ENCODE measurements at regions not wholly inside any gene's neighbourhood (a gene's known extent, or its start where the extent isn't known, plus 50 kb on each side); places are given as distances from the start of the nearest gene placed in this dataset.

GRCh38 chr12:58169826-58170225 is 228.5 kb downstream of the ATP23 start:
- TF ChIP-seq CTCF (IDR thresholded peaks at IDR 0.05; ENCODE audit: low read depth, low read length): no peak
- H3K4me3 ChIP-seq (ENCODE audit: low read depth, low read length): no peak overlapping the region

DNA sequence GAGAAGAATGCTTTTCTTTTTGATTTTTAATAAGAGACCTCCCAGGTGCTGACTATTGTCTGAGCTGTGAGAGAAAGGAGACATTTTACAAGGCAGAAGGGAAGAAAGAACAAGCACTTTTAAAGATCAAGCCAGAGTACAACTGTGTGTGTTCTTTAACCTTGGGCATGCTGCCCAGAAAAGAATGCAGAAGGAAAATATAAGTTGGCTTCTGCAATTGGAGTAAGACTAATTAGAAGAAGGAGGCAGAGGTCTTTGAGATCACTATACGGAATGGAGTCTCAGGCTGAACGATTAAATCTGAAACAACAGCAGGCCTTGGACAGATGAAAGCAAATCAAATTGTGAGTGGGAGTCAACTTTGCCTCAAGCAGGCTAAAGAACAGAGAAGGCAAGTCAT is 230.5 kb downstream of the ATP23 start:
- TF ChIP-seq CTCF (IDR thresholded peaks at IDR 0.05; ENCODE audit: low read depth, low read length): no peak

GRCh38 chr12:58172433-58173073 is 231.2 kb downstream of the ATP23 start:
- H3K4me3 ChIP-seq (ENCODE audit: low read depth, low read length): no peak overlapping the region
- TF ChIP-seq CTCF (IDR thresholded peaks at IDR 0.05; ENCODE audit: low read depth, low read length): no peak

More for the DNA sequence above, 230.5 kb downstream of the ATP23 start:
- H3K4me3 ChIP-seq (ENCODE audit: low read depth, low read length): no peak overlapping the region

DNA sequence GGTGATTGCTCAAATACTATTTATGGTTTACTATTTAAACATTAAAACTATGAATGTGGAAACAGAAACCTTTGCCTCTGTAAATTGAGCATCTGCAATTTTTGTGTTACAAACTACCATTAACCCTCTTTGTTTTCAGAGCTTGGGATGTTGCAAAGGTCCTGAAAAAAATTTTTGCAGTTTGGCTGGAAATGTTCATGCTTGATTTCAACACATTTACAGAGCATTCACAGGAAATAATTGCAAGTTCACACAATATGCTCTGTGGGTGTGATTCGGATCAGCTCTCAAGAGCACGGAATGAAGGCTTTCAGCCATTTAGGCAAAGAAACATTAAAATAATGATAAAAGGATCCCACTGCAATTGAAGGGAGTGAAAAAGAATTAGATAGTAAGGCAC is 232.9 kb downstream of the ATP23 start:
- no peak overlapping the region for H3K4me3 ChIP-seq (ENCODE audit: low read depth, low read length)

GRCh38 chr12:58176296-58176869 is 235.0 kb downstream of the ATP23 start:
- H3K4me3 ChIP-seq (ENCODE audit: low read depth, low read length): no peak overlapping the region
- peak; percentile 35; the same call in 1 of the 2 replicates for TF ChIP-seq CTCF (IDR thresholded peaks at IDR 0.05; ENCODE audit: low read depth, low read length)

More for the DNA sequence above, 232.9 kb downstream of the ATP23 start:
- no peak for TF ChIP-seq CTCF (IDR thresholded peaks at IDR 0.05; ENCODE audit: low read depth, low read length)

- no peak overlapping the region for H3K4me3 ChIP-seq (ENCODE audit: low read depth, low read length)
- TF ChIP-seq CTCF (IDR thresholded peaks at IDR 0.05; ENCODE audit: low read depth, low read length): no peak
Observed at GRCh38 chr12:58177366-58177765, 236.0 kb downstream of the ATP23 start.

DNA sequence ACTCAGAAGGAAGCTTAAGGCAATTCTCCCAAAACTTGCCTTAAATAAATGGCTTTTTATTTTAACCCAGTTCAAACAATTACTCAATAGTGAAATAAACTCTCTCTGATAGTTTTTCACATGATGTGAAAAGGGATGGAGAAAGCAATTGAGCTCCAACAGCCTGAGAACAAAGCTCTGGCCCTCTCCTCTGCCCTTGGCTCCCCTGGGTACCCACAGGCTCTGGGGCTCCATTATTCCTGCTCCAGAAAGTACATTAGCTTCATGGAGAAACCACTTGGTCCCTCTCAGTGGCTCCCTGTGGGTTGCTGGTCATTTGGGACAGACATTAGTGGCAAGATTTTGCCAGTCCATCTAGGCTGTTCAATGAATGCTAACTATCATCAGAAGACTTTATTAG is 242.8 kb downstream of the ATP23 start:
- H3K4me3 ChIP-seq (ENCODE audit: low read depth, low read length): no peak overlapping the region
- TF ChIP-seq CTCF (IDR thresholded peaks at IDR 0.05; ENCODE audit: low read depth, low read length): no peak

All from WI38 (cell line).